Gastroesophageal sphincter (tissue), 3 donors: ENCODE measurements at regions not wholly inside any gene's neighbourhood (a gene's known extent, or its start where the extent isn't known, plus 50 kb on each side); places are given as distances from the start of the nearest gene placed in this dataset.

Experiments used
- CTCF ChIP-seq, 4 experiments: fragments of 200-600 bp in 2 of 4; fragments of 450-650 bp in 2 of 4; sonication (generic) in 1 of 4; IDR thresholded peaks; one replicate each; pipeline ENCODE4 v1.5.1; 2017 to 2019; ENCODE audit warnings: antibody characterized with exemption in 4 of 4, mild to moderate bottlenecking in 2 of 4, moderate library complexity in 2 of 4
- EP300 ChIP-seq: sonication (generic); formaldehyde crosslinking; IDR thresholded peaks from one replicate; pipeline ENCODE4 v1.6.1; 2017; ENCODE audit warnings: antibody characterized with exemption, mild to moderate bottlenecking
- POLR2AphosphoS5 ChIP-seq: sonication (generic); formaldehyde crosslinking; IDR thresholded peaks from one replicate; pipeline ENCODE4 v1.6.1; 2017; ENCODE audit warnings: antibody characterized with exemption

- no peak for TF ChIP-seq CTCF (IDR thresholded peaks at IDR 0.05)
- TF ChIP-seq EP300: no peak
- no peak for TF ChIP-seq POLR2AphosphoS5
Observed at GRCh38 chr5:2326601-2327000, 424.9 kb downstream of the IRX2 start.
